Activated CD4-positive, alpha-beta T cell treated with anti-CD3 and anti-CD28 coated beads, Interleukin-2, amount 50 U/mL, for 4 hours (primary cell): ENCODE measurements at regions not wholly inside any gene's neighbourhood (a gene's known extent, or its start where the extent isn't known, plus 50 kb on each side); places are given as distances from the start of the nearest gene placed in this dataset.
"Not testable (repeated sequence)": the region's sequence is repeated elsewhere in the genome, so short reads cannot be mapped to it uniquely, and the experiment has no call there.

ENCODE experiments used
- DNase-seq, 2 experiments: peaks; one replicate each; pipeline ENCODE4 v3.0.0-alpha.2; 2020

DNA sequence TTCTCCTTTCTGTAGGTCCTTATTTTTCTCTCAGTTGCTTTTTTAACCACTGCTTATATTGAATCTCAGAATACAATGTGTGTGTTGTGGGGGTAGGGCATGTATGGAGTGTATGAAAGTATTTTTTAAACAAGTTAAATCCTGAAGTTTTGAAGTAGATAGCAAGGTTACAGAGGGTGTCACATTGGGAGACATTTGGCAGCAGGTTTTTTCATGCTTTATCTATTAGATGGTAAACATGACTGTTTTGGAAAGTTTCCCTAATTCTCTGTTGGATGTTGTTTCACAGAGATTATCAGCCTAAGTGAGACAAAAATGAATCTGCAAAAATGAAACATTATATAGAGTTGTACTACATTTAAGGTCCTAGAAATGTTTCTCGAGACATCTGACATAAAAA, 190.6 kb upstream of the ARPP21 start:
- no peak for DNase-seq

DNA sequence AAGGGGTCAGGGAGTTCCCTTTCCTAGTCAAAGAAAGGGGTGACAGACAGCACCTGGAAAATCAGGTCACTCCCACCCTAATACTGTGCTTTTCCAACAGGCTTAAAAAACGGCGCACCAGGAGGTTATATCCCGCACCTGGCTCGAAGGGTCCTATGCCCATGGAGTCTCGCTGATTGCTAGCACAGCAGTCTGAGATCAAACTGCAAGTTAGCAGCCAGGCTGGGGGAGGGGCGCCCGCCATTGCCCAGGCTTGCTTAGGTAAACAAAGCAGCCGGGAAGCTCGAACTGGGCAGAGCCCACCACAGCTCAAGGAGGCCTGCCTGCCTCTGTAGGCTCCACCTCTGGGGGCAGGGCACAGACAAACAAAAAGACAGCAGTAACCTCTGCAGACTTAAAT, 184.5 kb upstream of the ARPP21 start:
- DNase-seq: not testable (repeated sequence)

DNA sequence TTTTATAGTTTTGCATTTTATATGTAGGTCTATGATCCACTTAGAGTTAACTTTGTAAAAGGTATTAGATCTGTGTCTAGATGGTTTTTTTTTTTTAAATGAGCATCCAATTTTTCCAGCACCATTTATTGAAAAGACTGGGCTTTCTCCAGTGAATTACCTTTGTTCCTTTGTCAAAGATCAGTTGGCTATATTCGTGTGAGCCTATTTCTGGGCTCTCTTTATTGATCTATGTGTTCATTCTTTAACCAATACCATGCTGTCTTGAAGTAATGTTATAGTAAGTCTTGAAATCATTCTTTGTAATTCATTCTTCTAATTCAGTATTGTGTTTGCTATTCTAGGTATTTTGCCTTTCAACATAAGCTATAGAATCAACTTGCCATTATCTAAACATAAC, 165.4 kb upstream of the ARPP21 start:
- DNase-seq: no peak

DNA sequence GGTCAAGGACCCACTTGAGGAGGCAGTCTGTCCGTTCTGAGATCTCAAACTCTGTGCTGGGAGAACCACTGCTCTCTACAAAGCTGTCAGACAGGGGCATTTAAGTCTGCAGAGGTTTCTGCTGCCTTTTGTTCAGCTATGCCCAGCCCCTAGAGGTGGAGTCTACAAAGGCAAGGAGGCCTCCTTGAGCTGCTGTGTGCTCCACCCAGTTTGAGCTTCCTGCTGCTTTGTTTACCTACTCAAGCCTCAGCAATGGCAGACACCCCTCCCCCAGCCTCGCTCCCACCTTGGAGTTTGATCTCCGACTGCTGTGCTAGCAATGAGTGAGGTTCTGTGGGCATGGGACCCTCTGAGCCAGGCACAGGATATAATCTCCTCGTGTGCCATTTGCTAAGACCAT, 156.8 kb upstream of the ARPP21 start:
- not testable (repeated sequence) for DNase-seq

DNA sequence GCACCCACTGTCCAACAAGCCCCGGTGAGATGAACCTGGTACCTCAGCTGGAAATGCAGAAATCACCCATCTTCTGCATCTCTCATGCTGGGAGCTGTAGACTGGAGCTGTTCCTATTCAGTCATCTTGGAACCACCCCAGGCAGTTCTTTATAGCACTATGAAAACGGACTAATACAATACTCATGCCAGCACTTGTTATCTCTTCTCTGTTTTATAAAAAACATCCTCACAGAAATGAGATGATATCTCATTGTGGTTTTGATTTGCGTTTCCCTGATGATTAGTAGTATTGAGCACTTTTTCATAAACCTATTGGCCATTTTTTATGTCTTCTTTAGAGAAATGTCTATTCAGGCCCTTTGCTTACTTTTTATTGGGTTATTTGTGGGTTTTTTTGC, 156.2 kb upstream of the ARPP21 start:
- no peak for DNase-seq

DNA sequence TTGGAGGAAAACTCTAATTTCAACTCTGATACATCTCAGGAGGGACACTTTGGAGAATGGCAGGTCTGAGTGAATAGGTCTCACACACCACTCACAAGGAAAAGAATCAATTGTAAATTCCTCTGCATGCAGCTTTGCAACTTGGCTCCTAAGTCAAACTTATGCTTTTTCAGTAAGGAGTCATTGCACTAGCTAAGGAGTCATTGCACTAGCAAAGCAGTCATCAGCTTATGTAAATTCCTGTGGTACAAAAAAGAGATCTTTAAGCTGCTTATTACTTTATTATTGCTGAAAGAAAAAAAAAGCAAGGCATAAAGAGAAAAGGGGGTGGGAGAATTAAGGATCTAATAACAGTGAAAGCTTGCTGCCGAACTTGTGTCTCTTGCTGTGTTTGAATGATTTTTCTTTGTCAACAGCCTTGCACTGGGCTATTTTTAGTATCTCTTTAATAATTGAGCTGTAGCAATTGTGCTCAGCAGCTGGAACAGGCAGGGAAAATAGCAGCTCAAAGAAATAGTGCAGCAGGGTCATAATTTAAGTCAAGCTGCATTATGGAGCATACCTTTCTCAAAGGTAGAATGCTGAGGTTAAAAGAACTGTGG, 154.3 kb upstream of the ARPP21 start:
- no peak for DNase-seq

DNA sequence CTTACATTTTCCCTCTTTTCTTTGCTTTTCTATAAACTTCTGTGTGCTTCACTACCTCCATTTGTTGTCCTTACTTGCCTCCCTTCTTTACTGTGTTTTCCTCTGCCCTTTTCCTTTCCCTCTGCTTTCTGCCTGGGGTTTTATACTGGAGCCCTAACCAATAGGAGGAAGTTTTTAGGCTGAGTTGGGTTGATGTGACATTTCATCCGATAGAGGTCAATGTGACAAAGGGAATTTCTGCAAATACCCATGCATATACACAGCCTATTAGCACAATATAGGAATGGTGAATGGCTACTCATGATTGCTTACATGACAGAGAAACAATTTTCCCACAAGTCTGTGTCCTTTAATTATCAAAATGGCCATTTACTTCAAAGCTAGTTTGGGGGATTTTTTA, 153.0 kb upstream of the ARPP21 start:
- DNase-seq: no peak

DNA sequence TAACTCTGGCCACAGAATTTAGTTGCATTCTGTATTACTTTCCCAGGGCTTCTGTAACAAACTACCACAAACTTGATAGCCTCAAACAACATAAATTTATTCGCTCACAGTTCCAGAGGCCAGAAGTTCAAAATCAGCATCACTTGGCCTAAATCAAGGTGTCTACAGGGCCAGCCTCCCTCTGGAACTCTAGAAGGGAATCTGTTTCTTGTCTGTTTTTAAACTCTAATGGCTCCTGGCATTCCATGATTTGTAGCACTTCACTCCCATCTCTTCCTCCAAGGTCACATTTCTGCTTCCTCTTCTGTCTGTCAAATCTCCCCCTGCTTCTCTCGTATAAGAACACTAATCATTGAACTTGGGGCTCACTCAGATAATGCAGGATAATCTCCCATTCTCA, 151.9 kb upstream of the ARPP21 start:
- DNase-seq: no peak

DNA sequence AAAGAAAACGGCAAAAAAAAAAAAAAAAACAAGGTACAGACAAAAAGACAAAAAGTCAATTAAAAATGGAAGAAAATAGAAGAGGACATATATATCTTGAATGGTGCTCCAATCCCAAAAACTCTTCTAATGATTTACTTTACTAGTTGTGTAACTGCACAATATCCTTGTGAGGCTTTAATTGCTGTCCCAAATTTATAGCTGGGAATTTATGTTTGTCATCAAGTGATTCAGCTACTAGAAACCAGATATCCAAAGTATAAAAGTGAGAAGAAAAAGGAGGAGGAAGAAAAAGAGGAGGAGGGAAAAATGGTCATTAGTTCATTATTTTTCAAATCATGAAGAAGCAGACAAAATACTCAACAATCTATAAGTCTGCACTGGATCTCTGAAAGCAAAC, 150.8 kb upstream of the ARPP21 start:
- no peak for DNase-seq

DNA sequence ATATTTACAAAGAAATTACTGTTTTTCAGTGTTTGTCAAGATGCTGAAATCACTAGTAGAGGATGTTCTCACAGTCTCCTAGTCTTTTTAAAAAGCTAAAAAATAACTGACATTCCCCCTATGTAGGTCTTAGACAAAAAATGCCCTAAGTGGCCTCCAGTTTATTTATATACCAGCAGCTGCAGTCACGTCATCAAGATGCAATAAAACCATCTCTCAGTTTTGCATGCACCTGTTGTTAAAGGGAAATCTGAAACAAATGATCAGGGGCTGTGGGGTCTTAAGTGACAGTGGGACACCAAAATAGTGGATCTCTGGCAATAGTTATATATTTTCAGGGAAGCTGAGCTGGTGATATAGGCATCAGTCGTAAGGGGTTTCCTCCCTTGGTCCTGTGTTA, 146.5 kb upstream of the ARPP21 start:
- no peak for DNase-seq

DNA sequence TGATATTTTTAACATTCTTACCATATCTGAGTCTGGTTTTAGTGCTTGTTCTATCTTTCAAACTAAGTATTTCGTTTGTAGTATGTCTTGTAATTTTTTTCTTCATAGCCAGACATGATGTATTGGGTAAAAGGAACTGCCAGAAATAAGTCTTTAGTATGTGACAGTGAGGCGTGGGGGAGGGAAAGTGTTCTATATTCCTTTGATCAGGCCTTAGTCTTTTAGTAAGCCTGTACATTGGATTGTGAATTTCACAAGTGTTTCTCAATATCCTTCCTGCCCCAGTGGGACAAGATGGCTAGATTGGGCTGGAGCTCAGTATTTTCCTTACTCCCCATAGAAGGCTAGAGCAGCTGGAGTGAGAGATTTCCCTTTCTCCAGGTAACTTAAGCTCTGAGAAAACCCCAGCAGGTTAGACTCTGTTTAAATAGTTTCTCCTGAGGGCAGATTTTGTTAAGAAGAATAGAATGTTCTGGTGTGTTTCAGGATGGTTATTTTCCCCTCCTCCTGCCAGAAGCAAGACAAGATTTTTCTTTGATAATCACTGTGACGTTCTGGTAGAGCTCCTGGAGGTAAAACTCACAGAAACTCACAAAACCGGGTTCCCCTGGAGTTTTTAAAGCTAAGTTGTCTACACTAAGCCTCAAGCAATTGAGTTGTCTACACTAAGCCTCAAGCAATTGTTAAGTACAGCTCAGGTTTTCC, 140.7 kb upstream of the ARPP21 start:
- DNase-seq: no peak

DNA sequence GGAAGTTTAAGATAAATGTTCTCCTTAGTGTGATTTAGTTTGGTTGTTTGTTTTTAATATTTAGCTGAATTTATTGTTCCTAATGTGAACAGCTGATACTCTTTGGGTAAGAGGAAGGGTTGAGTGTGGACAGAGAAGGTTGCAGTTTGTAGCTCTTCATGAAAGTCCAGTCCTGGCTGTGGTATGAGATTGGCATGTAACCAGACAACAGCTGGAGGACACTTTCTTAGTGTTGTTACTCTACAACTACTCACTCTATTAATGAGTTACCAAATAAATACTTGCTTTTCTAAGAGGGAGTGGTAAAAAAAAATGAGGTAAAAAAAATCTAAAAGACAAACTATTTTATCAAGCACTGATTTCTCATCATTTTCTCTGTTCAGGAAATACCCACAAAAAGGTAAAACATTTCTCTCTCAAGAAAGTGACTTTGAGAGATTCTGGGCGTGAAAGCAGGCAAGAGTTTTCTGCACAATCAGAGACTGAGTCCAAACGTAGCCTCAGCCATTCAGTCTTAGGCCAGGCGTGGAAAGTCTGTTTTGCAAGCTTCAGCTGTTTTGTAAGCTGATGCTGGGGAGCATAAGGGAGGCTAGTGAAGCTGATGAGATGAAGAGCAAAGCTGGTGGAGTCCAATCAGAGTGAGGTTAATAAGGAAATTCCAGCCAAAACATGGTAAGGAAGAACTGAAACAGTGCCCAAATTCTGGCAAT, 138.5 kb upstream of the ARPP21 start:
- DNase-seq: no peak

DNA sequence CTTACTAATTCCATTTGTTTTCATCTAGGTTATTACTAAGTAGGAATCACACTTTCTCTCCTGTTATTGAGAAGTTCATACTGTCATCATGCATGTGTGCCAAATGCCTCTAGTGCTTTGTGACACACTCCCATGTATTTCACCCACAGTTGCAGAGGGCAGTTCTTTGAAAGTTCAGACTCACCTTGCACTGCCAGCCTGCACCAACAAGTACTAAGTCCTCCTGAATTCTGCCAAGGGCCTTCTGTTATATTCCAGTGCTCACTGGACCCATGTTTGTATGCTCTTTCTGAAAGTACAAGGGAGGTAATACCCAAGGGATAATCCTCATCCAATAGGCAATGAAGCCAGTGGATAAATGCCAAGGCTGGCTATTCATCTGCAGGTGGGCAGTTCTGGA, 136.6 kb upstream of the ARPP21 start:
- no peak for DNase-seq

DNA sequence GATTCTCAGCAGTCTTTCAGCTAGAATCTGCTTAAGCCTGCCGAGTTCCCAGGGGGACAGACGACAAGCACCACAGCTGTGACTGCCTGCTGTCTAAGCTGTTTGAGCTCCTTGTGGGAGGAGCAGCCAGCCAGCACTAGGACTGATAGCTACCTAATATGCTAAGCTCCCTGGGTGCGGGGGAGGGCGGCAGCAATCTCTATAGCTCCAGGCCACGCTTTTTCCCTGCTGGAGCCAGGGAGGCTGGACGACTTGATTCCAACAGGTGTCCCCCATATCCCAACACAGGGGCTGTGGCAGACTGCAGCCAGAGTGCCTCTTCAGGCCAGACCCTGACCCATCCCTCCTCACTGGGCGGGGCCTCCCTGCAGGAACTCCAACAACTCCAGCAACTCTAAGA, 134.1 kb upstream of the ARPP21 start:
- no peak for DNase-seq

DNA sequence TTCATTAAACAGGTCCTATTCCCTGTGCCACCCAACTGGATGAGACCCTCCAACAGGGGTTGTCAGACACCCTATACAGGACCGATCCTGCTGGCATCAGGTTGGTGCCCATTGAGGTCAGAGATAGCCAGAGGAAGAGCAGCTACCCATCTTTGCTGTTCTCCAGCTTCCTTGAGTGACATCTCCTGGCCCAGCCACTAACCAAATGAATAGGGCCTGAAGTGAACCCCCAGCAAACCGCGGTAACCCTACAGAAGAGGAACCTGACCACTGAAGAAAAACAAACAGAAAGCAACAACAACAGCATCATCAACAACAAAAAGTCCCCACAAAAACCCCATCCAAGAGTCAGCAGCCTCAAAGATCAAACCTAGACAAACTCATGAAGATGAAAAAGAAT, 133.6 kb upstream of the ARPP21 start:
- DNase-seq: no peak

DNA sequence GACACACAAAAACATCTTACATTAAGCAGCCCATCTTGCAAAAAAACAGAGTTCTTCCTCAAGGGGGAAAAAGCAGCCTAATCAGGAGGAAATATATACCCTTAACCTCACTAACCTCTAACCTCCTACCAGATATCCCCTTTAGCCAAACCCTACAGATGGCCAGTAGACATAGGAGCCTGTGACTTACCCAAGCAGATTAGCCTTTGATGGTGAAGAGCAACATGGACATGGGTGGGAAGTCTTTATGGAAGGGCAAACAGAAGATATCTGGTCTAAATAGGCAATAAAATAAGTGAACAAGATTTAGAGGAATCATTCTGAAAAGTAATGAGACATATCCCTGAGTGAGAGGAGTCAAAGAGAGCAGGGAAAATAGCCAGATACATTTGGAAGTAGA, 119.4 kb upstream of the ARPP21 start:
- DNase-seq: no peak

DNA sequence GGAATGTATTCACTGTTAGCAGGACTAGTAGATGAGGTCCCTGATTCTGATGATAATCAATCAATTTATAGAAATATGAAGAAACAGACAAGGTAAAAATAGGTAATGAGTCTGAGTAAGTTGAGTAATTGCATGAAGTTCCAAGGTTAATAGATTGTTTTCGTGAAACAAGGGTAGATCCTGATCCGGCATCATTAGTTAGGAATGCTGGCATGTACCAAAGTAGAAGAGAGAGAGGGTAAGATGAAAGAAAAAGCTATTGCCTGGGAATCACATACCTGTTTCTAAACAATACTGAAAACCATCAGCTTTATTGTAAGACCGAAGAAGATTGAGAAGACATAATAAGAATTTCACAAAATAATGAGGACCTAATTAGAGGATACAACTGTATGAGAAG, 118.1 kb upstream of the ARPP21 start:
- no peak for DNase-seq

DNA sequence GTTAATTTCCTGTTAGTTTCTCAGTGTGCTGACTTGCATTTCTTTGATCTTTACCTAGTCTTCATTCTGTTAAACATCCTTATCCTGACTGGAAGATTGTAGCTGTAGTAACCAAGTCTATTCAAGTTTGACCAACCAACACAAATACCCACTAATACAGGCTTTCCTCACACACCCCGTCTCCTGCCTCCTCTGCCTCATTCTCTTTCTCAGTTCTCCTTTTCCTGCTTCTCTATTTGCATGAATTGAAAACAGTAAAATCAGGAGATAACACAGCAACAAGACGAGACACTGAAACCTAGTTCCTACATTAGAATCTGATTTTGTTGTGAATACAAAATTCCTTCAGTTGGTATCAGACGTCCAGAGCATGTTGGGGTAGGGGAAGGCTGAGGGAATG, 116.9 kb upstream of the ARPP21 start:
- no peak for DNase-seq

DNA sequence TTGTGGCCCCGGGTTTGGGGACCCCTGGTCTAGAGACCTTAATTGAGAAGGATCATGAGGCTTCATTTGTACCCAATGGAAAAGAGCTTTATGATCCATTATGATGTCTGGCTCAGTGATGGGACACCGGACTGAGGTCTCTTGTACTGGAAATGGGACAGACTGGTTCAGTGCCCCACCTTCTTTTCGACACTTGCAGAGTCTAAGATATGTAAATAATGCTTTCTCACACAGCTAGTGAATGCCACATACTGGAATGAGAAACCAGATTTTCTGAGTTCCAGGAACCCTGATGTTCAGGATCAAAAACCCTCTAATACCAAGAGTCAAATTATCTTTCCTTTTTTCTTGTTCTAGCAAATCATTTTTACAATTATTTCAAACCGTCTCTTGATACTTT, 116.3 kb upstream of the ARPP21 start:
- DNase-seq: no peak

DNA sequence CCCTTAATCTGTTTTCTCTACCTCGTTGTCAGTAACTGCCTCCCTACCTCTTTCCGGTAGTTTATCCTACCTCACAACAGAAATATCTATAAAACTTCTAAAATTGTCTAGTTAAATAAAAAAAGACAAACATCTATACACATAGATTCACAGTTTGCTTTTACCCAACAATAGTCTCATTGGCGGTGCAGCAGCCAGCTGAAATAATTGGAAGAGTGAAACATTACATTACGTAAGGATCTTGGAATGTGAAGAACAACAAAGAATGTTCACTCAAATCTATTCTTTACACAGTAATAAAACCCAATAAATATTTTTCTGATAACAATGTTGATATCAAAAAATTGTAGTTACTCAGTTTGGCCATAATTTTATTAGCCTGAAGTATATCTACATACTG, 115.5 kb upstream of the ARPP21 start:
- no peak for DNase-seq

DNA sequence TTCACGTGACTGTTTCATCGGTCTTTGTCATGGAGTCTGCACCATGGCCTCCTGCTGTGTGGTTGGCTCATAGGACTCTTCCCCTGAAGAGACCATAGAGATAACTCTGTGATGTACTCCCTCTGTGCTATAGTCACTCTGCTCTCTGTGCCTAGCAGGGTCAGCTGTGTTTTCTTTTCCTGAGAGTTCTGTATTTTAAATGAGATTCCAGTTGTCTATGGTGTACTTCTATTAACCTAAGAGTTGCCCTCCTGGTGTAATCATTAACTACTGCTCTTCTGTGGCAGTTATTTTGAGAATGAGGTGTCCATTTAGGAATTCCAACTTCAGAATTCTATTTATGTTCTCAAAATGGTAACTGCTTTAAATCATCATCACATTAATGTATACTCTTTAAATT, 114.5 kb upstream of the ARPP21 start:
- no peak for DNase-seq

DNA sequence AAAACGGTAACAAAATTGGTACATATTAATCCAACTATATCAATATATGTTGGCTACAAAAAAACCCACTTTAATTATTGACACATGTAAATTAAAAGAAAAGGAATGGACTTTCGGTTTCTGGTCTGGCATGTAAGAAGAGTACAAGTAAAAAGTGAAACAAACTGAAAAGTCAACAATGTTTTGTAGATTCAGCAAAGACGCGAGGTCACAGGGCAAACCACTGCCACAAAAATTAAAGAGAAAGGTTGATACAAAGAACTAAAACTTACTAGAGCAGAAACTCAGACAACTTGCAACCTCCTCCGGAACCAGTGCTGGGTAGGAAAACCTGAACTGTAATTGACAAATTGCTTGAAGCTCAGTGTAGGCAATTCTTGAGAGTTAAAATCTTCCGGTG, 110.6 kb upstream of the ARPP21 start:
- no peak for DNase-seq

DNA sequence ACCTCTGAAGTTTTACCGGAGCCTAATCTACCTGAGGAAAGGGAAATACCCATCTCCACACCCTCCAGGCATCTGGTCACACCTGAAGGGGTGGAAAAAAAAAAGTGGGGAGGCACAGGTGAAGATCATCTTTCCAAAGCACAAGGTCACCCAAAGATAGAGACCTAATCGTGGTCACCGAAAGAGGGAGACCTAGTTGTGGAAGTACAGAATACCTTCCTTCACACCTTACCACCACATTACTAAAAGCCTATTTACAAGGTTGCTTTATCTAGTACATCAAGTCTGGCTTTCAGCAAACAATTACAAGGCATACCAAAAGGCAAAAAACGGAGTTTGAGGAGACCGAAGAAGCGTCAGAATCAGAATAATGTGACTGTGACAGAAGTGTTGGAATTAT, 110.0 kb upstream of the ARPP21 start:
- no peak for DNase-seq

DNA sequence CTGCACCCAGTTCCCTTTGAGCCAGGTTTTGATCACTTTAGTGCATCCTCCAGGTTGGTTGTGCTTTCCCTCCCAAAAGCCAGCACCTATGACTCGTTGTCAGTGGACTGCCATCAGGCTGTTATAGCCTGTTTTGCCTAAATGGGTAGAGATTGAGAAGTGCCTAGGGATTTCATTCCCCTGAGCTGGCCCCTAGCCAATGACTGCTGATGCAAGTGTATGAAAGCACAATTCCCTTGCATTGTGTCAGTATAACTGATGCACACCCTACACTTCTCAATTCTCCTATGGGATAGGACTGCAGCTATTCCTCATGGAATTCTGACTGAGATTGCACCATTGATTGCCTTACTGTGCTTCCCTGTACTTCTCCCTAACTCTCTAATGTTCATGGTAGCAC, 102.1 kb upstream of the ARPP21 start:
- no peak for DNase-seq

DNA sequence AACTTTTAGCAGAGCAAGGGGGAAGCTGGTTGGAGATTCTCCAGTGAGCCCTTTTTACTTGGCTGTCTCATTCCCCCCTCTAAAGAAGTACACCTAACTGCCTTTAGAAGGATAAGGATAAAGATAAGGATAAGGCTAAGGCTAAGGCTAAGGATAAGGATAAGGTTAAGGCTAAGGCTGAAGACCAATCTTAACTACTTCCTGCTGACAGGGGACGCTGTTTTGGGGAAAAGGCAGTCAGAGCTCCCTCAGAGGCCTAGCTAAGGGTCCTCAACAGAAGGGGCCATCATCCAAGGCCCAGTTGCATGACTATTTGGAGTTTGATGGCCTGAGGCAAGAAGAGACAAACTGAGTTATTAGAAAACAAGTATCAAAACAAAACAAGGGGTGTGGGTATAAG, 94.3 kb upstream of the ARPP21 start:
- no peak for DNase-seq
